HUES6 (cell line): ENCODE measurements at regions not wholly inside any gene's neighbourhood (a gene's known extent, or its start where the extent isn't known, plus 50 kb on each side); places are given as distances from the start of the nearest gene placed in this dataset.
"Not testable (repeated sequence)": the region's sequence is repeated elsewhere in the genome, so short reads cannot be mapped to it uniquely, and the experiment has no call there.

Experiments used
- H3K27ac ChIP-seq: 2 replicates; pipeline ENCODE4 v1.7.0; 2013; ENCODE audit warnings: low read depth, mild to moderate bottlenecking, low read length, inconsistent platforms
- H3K27me3 ChIP-seq: 2 replicates; pipeline ENCODE4 v1.6.1; 2013; ENCODE audit warnings: low read length; ENCODE audit not compliant: control insufficient read depth, insufficient read depth
- H3K36me3 ChIP-seq: 2 replicates; pipeline ENCODE4 v1.6.1; 2013; ENCODE audit warnings: low read length; ENCODE audit not compliant: control insufficient read depth, insufficient read depth
- H3K4me1 ChIP-seq: 2 replicates; pipeline ENCODE4 v1.6.1; 2013; ENCODE audit warnings: low read length; ENCODE audit not compliant: control insufficient read depth, insufficient read depth
- H3K4me3 ChIP-seq: 2 replicates; pipeline ENCODE4 v1.5.1; 2013; ENCODE audit warnings: low read depth, low read length
- H3K9ac ChIP-seq: one replicate; pipeline ENCODE4 v1.6.1; 2013; ENCODE audit warnings: mild to moderate bottlenecking, low read length
- H3K9me3 ChIP-seq: 2 replicates; pipeline ENCODE4 v1.6.1; 2013; ENCODE audit warnings: low read depth, low read length; ENCODE audit not compliant: control insufficient read depth, insufficient read depth

GRCh38 chr1:146777826-146778602 is 160.1 kb upstream of the NBPF12 start:
- H3K9ac ChIP-seq, H3K36me3 ChIP-seq, H3K27ac ChIP-seq, H3K4me3 ChIP-seq, H3K27me3 ChIP-seq, H3K9me3 ChIP-seq, H3K4me1 ChIP-seq: not testable (repeated sequence)

- not testable (repeated sequence) for H3K4me3 ChIP-seq, H3K27me3 ChIP-seq, H3K4me1 ChIP-seq, H3K36me3 ChIP-seq, H3K27ac ChIP-seq, H3K9me3 ChIP-seq, H3K9ac ChIP-seq
These were observed 163.1 kb upstream of the NBPF12 start for GRCh38 chr1:146774988-146775387.

GRCh38 chr1:146774271-146774670 is 163.9 kb upstream of the NBPF12 start:
- not testable (repeated sequence) for H3K4me1 ChIP-seq, H3K27ac ChIP-seq, H3K9me3 ChIP-seq, H3K27me3 ChIP-seq, H3K4me3 ChIP-seq, H3K9ac ChIP-seq, H3K36me3 ChIP-seq

- H3K36me3 ChIP-seq, H3K4me1 ChIP-seq, H3K27ac ChIP-seq, H3K27me3 ChIP-seq, H3K9ac ChIP-seq, H3K9me3 ChIP-seq, H3K4me3 ChIP-seq: not testable (repeated sequence)
These were observed 166.7 kb upstream of the NBPF12 start for GRCh38 chr1:146771409-146771808.

- H3K4me1 ChIP-seq, H3K27ac ChIP-seq, H3K36me3 ChIP-seq, H3K27me3 ChIP-seq, H3K9ac ChIP-seq, H3K4me3 ChIP-seq, H3K9me3 ChIP-seq: not testable (repeated sequence)
These were observed 167.1 kb upstream of the NBPF12 start for GRCh38 chr1:146770998-146771397.

GRCh38 chr1:146763234-146763633 is 174.9 kb upstream of the NBPF12 start:
- H3K9me3 ChIP-seq, H3K27me3 ChIP-seq, H3K4me1 ChIP-seq, H3K27ac ChIP-seq, H3K4me3 ChIP-seq, H3K9ac ChIP-seq, H3K36me3 ChIP-seq: not testable (repeated sequence)

- H3K9ac ChIP-seq, H3K27me3 ChIP-seq, H3K4me3 ChIP-seq, H3K27ac ChIP-seq, H3K4me1 ChIP-seq, H3K36me3 ChIP-seq, H3K9me3 ChIP-seq: not testable (repeated sequence)
These were observed 181.3 kb upstream of the NBPF12 start for GRCh38 chr1:146756858-146757257.

- not testable (repeated sequence) for H3K9ac ChIP-seq, H3K4me3 ChIP-seq, H3K27ac ChIP-seq, H3K9me3 ChIP-seq, H3K27me3 ChIP-seq, H3K36me3 ChIP-seq, H3K4me1 ChIP-seq
These were observed 189.4 kb upstream of the NBPF12 start for GRCh38 chr1:146748686-146749085.

- not testable (repeated sequence) for H3K27ac ChIP-seq, H3K9ac ChIP-seq, H3K27me3 ChIP-seq, H3K36me3 ChIP-seq, H3K9me3 ChIP-seq, H3K4me1 ChIP-seq, H3K4me3 ChIP-seq
These were observed 206.0 kb upstream of the NBPF12 start for GRCh38 chr1:146731981-146732680.

- H3K36me3 ChIP-seq, H3K4me1 ChIP-seq, H3K4me3 ChIP-seq, H3K27me3 ChIP-seq, H3K27ac ChIP-seq, H3K9me3 ChIP-seq, H3K9ac ChIP-seq: not testable (repeated sequence)
These were observed 208.3 kb upstream of the NBPF12 start for GRCh38 chr1:146729642-146730344.

GRCh38 chr1:146715054-146715453 is 223.1 kb upstream of the NBPF12 start:
- H3K4me3 ChIP-seq, H3K27me3 ChIP-seq, H3K4me1 ChIP-seq, H3K36me3 ChIP-seq, H3K27ac ChIP-seq, H3K9me3 ChIP-seq, H3K9ac ChIP-seq: not testable (repeated sequence)
